Endothelial cell of umbilical vein (primary cell): ENCODE measurements at regions not wholly inside any gene's neighbourhood (a gene's known extent, or its start where the extent isn't known, plus 50 kb on each side); places are given as distances from the start of the nearest gene placed in this dataset.

Experiments
- CTCF ChIP-seq, 2 donors: IDR thresholded peaks; 1 replicate in 1 of 2; 2 replicates in 1 of 2; pipeline ENCODE4 v1.5.1; 2011; ENCODE audit warnings: low read length in 2 of 2, mild to moderate bottlenecking in 2 of 2, moderate library complexity in 2 of 2, control low read depth in 1 of 2, inconsistent platforms in 1 of 2, low read depth in 1 of 2; ENCODE audit not compliant: insufficient read depth in 1 of 2; ENCODE audit errors: extremely low read depth in 1 of 2
- MAX ChIP-seq: IDR thresholded peaks from 2 replicates; pipeline ENCODE4 v1.6.1; 2011; ENCODE audit not compliant: insufficient read depth, insufficient read length
- POLR2AphosphoS5 ChIP-seq: IDR thresholded peaks from 2 replicates; pipeline ENCODE4 v1.6.1; 2012; ENCODE audit warnings: low read depth, mild to moderate bottlenecking, control low read depth, low read length, moderate library complexity; ENCODE audit not compliant: insufficient read depth

DNA sequence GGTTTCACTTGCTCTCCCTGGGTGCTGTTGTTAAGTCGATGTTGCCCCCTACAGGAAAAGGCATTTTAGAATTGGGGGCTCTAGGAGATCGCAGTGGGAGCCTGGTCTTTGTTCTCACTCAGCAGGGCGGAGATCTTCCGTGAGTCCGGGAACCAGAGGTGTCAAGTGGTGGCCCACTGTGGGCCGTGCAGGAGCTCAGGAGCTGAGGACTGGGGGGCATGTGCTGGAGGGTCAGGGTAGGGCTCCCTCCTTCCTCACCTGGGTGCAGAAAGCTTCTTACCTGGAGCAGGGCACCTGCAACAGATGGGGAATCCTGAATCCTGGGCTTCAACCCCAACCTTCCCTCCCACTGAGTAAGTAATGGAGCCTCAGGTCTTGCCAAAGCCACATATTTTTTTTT, 392.7 kb downstream of the NPHP4 start:
- TF ChIP-seq CTCF (IDR thresholded peaks at IDR 0.05; ENCODE audit: extremely low read depth in 1 of 2, insufficient read depth in 1 of 2, low read depth in 1 of 2, low read length in 2 of 2) (no peak), MAX (no peak), POLR2AphosphoS5 (no peak)
